ENCODE measurements at regions not wholly inside any gene's neighbourhood (a gene's known extent, or its start where the extent isn't known, plus 50 kb on each side); places are given as distances from the start of the nearest gene placed in this dataset.
"Not testable (repeated sequence)": the region's sequence is repeated elsewhere in the genome, so short reads cannot be mapped to it uniquely, and the experiment has no call there.

- no peak for ATAC-seq
- Histone ChIP-seq H3K4me3 (no peak overlapping the region), H3K9me3 (no peaks in the 10 kb centered on the region), H3K36me3 (no peaks in the 10 kb centered on the region), H3K27ac (no peak overlapping the region), H3K4me1 (no peaks in the 10 kb centered on the region), H3K27me3 (no peaks in the 10 kb centered on the region)
- TF ChIP-seq EP300 (IDR thresholded peaks at IDR 0.05) (no peak), CTCF (IDR thresholded peaks at IDR 0.05) (no peak), POLR2A (IDR thresholded peaks at IDR 0.05) (no peak), POLR2AphosphoS5 (IDR thresholded peaks at IDR 0.05) (no peak)
- 22 to 32% methylated on average over 3 of the region's 3 CpGs for WGBS, 2 donors (ENCODE audit: low coverage in 1 of 2)
Observed at GRCh38 chr16:75865736-75866135, 139.4 kb upstream of the CPHXL start.

GRCh38 chr16:75868636-75869632, 142.6 kb upstream of the CPHXL start:
- Histone ChIP-seq H3K9me3 (no peaks in the 10 kb centered on the region), H3K27me3 (no peaks in the 10 kb centered on the region), H3K4me3 (no peak overlapping the region), H3K27ac (no peak overlapping the region), H3K36me3 (no peaks in the 10 kb centered on the region), H3K4me1 (no peaks in the 10 kb centered on the region)
- TF ChIP-seq POLR2AphosphoS5 (IDR thresholded peaks at IDR 0.05) (no peak), EP300 (IDR thresholded peaks at IDR 0.05) (no peak), CTCF (IDR thresholded peaks at IDR 0.05) (no peak)
- 65 to 67% methylated on average over 8 to 9 of the region's 9 CpGs for WGBS, 2 donors (ENCODE audit: low coverage in 1 of 2)
- no peak for ATAC-seq

GRCh38 chr16:75881280-75881679, 155.0 kb upstream of the CPHXL start:
- H3K4me3 ChIP-seq, H3K27ac ChIP-seq, ATAC-seq, H3K9me3 ChIP-seq, H3K27me3 ChIP-seq, H3K4me1 ChIP-seq, H3K36me3 ChIP-seq: not testable (repeated sequence)
- 93 to 100% methylated on average over 3 of the region's 3 CpGs for WGBS, 2 donors (ENCODE audit: low coverage in 1 of 2)

- Histone ChIP-seq H3K4me1 (no peaks in the 10 kb centered on the region), H3K27me3 (no peaks in the 10 kb centered on the region), H3K9me3 (no peaks in the 10 kb centered on the region), H3K4me3 (no peak overlapping the region), H3K27ac (no peak overlapping the region), H3K36me3 (no peaks in the 10 kb centered on the region)
- 31 to 39% methylated on average over 2 to 3 of the region's 3 CpGs for WGBS, 2 donors (ENCODE audit: low coverage in 1 of 2)
- TF ChIP-seq POLR2A (IDR thresholded peaks at IDR 0.05) (no peak), POLR2AphosphoS5 (IDR thresholded peaks at IDR 0.05) (no peak), EP300 (IDR thresholded peaks at IDR 0.05) (no peak), CTCF (IDR thresholded peaks at IDR 0.05) (no peak)
- ATAC-seq = no peak
Observed at GRCh38 chr16:75899163-75899562, 172.9 kb upstream of the CPHXL start.

GRCh38 chr16:75908331-75909117, 182.2 kb upstream of the CPHXL start:
- Histone ChIP-seq H3K9me3 (no peaks in the 10 kb centered on the region), H3K4me1 (no peaks in the 10 kb centered on the region), H3K27ac (no peak overlapping the region), H3K36me3 (no peaks in the 10 kb centered on the region), H3K27me3 (no peaks in the 10 kb centered on the region), H3K4me3 (no peak overlapping the region)
- 77 to 84% methylated on average over 10 of the region's 10 CpGs for WGBS, 2 donors (ENCODE audit: low coverage in 1 of 2)
- ATAC-seq = no peak
- TF ChIP-seq CTCF (IDR thresholded peaks at IDR 0.05) (no peak), POLR2A (IDR thresholded peaks at IDR 0.05) (no peak), POLR2AphosphoS5 (IDR thresholded peaks at IDR 0.05) (no peak), EP300 (IDR thresholded peaks at IDR 0.05) (no peak)
